HG02798 (cell line): ENCODE measurements at regions not wholly inside any gene's neighbourhood (a gene's known extent, or its start where the extent isn't known, plus 50 kb on each side); places are given as distances from the start of the nearest gene placed in this dataset.
"Not testable (repeated sequence)": the region's sequence is repeated elsewhere in the genome, so short reads cannot be mapped to it uniquely, and the experiment has no call there.

ENCODE experiments used
- ATAC-seq: cut with Tn5 transposase; IDR thresholded peaks from one replicate; pipeline ENCODE4 v1.9.1; 2021; ENCODE audit warnings: mild to moderate bottlenecking; ENCODE audit not compliant: unreplicated experiment, poor library complexity

DNA sequence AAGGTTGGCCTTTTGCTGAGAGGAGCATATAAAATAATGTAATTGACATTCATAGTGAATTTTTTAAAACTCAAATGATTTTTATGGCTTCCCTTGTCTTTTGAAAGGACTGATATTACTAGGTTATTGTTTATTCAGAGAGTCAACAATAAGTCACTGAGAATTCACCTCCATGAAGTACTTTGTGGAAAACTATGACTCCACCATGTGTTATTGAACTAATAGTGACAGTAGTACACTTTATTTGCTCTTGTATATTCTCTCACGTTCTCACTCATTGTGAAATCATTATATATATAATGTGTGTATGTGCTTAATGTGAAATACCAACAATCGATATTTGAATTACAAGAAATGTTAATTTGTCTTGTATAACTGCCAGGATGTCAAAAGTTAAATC is 267.4 kb upstream of the CCDC179 start:
- no peak for ATAC-seq

DNA sequence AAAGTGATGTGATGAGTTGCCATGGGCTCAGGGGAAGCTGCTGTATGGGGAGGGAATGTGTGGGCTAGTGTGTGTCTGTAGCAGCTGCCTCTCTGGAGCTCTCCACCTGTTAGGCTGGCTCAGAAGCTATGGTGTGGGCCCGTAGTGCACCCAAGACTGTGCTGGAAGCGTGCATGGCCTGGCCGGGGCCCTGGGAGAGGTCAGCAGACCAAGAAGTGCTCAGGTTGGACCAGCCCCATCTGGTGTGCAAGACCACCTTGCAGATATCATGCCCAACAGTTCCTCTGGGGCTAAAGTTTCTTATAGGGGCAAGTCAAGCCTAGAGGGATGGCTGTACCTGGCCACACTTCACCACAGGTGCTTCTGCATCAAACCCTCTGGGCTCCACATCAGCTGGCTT is 274.4 kb upstream of the CCDC179 start:
- ATAC-seq: no peak

DNA sequence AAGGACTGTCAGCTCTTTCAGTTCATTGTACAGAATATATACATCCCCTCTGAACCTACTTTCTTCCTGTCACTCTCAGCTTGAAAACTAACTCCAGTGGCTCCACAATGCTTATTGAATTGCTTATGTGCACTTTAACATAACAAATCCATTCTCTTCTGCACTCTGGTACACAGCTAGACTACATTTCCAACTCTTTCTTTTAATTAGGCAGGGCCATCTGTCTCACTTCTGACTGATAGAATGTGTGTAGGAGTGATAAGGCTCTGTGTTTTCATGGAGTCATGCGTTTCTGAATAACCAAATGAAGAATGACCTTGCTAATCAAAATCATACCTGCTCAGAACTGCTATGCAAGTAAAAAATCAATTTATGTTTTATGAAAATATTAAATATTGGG is 278.5 kb upstream of the CCDC179 start:
- ATAC-seq: no peak

DNA sequence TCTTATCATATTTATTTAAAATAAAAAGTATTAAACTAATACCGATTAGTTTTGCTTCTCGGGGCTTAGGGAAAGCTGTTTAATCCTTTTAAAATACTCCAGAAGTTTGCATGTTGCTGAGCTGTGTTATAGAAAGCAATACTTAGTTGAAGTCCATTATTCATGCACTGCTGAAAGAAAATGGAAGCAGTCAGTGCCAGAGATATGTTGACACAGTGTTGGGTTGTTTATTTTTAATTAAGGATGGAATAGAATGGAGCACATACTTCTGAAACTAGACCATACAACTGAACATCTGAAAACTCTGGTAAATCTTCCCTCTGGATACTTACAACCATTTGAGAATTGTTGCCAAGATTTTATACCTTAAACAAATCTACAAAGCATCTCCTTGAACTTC is 282.7 kb upstream of the CCDC179 start:
- no peak for ATAC-seq

DNA sequence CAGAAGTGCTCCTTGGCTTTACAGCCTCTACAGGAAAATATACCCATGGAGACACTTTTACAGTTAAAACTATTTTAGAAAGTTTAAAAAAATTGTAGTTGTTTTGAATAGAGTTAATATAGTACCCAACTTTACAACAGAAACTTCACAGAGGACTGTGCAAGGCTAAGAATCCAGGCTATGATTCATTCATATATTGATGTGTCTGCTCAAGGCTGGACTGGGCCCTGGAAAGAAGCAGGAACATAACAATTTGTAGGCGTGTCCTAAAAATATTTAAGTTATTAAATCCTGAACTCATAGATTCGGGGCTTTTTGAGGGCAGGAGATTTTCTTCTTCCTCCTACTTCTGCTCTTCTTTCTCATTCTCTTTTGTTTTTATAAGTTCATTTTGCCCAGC is 291.5 kb upstream of the CCDC179 start:
- no peak for ATAC-seq

DNA sequence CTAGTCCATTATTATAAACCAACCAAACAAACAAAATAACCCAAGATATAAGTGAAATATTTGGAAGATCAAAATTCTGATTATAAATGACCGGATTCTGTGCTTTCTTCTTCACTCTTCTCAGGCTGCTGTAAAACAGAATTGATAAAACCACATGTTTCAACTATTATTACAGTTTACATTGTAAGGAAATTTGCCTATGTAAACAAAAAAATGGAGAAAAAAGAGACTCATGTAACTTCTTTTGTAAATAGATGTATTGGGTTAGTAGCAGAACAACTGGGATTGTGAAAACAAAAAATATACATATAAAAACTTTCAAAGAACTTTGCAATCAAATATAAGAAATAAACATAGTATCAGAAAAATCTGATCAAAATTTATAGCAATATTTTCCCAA is 295.2 kb upstream of the CCDC179 start:
- no peak for ATAC-seq

DNA sequence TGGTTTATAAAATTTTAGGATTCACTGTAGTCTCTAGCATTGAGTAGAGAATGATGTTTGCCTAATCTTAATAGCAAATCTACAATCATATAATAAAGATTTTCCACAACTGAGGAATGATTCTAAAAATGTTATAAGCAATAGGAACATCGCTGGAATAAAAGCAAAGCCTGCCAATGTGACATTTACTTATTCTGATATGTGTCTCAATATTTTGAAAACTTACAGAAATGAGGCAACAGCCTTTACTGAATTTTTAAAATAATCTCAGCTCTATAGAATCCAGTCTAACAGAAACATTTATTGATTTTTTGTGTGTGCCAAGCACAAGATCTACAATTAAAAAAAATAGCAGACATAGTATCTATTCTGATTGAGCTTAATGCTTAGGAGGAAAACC is 303.7 kb upstream of the CCDC179 start:
- no peak for ATAC-seq

DNA sequence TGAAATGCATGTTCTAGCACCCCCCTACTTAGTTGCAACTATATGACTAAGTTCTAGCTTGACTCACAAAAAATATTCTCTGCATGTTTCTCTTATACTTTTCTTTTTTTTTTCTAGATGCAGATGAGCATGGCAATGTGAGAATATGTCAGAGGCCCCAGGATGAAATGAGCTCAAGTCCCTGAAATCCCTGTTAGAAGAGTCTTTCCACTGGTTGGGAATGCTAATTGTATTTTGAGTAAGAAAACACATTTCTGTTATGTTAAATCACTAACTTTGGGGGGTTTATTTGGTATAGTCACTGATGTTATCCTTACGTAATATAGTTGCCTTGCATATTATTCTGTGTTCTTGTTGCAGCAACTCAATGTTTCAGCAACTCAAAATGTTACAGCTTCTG is 306.1 kb upstream of the CCDC179 start:
- no peak for ATAC-seq

DNA sequence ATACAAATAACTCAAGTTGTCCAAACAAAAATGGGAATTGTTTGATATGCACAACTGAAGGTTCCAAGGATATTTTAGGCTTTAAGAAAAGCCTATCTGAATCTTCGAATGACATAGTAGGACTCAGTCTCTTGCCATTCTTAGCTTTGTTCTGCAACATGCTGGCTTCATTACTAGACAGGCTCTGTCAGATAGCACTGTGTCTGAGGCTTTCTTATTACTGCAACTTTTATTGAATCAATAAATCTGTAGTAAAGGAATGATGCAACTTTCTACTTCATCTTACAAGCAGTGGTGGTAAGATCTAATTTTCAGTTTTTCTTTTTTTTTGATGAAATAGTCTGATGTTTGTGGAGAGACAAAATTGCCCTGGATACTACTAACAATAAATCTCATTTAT is 319.3 kb upstream of the CCDC179 start:
- no peak for ATAC-seq

DNA sequence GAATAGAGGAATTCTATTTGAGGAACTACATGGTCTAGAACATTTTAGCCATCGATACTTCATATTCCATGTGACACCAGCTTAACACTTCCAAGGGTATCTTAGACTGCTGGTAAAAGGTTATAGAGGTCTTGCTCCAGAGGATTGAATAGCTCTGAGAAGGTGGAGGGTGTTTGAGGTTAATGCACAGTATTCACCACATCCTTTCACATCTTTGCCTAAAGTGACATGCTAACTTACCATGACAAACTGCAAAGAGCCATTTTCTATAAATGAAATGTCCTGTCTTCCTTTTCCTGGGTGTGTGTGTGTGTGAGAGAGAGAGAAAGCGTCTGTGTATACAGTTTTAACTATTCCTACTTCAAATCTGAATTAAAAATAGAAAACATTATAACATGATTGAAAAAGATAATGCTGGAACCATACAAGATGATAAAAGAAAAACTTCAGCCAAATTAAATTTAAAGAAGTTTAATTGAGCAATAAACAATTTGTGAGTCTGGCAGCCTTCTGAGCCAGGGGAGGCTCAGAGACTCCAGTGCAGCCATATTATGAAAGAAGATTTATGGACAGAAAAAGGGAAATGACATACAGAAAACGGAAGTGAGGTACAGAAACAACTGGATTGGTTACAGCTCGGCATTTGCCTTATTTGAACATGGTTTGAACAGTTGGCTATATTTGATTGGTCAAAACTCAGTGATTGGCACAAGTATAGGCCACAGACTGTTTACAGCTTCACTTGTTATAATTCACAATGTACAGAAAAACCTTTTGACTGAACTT is 320.9 kb upstream of the CCDC179 start:
- no peak for ATAC-seq

DNA sequence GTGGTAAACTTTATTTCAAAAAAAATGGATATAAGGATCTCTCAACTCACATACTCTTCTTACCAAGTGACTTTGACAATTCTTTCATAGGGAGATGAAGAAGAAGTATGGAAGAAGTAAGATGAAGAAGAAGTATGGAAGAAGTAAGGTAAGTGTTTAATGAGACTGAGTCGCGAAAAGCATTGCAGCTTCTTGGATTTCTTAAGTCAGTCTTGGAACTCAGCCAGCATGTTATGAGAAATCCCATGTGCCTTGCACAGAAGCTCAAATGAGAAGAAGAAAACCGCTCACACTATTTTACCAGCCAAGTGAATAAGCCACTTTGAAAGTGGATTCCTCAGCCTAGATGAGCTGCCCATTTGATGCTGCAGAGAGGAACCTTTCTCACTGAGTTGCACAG is 332.0 kb upstream of the CCDC179 start:
- ATAC-seq: no peak

DNA sequence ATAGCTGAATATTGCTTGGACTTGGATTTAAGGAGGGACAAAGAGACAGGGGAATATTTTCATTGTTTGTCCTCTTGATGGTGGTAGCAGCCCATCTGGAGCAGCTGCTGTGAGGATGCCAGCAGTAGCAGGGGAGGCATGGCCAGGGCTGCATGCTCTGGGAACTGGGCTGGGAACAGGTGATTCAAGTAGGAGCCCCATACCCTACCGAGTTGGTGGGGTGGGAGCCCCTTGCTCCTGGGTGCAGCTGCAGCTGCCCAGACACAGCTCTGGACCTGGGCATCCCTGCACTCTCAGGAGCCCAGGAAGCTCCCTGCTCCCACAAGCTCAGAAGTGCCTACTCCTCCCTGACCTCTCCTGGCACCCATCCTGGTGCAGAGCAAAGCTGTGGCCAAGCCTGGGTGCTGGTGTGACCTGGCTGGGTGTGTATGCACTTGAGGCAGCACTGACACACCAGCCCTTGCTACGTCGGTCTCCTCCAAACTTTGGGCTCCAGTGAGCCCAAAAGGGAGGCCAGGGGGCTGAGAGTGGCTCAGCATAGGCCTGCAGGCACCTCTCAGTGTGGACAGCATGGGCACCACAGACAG is 341.8 kb upstream of the CCDC179 start:
- no peak for ATAC-seq

DNA sequence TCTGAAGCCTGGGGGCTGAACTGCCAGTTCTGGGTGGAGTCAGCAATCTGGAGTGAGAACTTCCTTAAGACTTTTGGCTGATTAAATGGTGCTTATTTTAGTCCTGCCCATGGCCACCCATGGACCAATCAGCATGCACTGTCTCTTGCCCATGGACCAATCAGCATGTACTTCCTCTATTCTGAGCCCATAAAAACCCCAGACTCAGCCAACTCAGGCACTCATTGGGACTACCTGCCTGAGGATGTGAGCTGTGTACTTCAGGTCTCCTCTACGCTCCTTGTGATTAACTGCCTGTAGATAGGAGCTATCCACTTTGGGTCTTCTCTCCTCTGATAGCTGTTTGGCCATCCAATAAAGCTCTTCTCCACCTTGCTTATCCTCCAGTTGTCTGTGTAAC is 342.3 kb upstream of the CCDC179 start:
- no peak for ATAC-seq

DNA sequence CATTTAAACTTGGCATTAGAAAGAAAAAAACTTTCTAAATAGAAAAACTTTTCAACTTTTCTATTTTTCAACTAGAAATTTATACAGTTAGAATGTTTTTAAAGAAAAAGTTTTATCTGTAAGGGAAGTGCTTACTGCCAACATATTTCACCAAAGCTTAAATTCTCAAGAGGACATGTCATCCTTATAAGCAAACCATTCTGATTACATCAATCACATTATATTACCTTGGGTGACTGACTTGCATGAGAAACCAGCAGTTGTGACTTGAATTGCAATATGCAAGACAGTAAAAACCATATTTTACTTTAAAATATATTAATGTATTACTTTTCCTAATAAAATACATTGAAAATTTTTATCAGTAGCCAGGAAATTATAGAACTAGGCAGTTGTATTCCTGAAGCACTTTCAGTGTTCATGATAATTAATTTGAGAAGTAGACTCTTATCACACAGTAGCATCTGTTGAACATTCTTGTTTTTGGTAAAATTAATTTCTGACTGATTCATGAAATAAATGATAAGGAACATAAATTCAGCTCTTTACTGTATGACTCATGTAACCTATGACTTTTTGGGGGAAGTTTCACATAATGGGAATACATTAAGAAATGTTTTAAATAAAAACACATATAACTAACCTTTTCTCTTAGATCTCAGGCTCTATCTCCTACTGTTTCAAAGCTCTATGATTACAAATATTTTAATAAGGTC is 345.0 kb upstream of the CCDC179 start:
- no peak for ATAC-seq

DNA sequence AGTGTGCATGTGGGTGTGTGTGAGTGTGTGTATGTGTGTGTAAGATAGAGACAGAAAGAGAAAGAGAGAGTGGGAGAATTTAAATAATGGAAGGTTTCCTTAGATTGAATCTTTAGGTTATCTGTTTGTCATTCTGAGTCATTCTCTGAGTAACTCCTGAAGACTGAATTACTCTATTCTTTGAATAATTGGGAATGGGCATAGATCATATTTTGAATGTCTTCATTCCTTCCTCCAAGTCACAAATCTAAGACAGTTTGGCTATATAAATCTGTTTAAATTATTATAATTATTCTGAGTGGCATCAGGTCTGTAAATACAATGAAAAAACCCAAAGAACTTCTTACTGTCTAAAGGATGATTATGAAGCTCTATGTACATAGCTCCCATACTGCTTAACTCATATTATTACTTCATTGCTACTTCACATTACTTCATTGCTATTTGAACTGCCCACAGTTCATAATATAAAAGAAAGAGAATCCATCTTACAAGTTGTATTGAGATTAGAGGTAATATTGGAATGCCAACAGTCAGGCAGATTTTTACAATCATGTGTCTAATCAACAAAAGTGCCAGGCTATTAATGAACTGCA is 346.6 kb upstream of the CCDC179 start:
- ATAC-seq: no peak

DNA sequence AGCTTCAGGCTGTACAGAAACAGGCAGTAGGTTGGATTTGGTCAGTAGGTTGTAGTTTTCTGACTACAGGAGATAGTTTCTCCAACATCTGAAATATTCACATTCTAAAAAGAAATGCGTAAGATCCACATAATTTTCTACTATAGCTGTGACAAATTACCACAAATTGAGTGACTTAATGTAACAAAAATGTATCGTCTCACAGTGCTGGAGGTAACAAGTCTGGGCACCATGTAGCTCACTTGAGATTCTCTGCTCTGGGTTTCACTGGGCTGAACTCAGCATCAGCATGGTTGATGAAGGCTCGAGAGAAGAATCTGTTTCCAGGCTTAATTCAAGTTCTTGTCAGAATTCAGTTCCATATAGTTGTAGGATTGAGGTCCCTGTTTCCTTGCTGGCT is 350.9 kb upstream of the CCDC179 start:
- ATAC-seq: no peak

DNA sequence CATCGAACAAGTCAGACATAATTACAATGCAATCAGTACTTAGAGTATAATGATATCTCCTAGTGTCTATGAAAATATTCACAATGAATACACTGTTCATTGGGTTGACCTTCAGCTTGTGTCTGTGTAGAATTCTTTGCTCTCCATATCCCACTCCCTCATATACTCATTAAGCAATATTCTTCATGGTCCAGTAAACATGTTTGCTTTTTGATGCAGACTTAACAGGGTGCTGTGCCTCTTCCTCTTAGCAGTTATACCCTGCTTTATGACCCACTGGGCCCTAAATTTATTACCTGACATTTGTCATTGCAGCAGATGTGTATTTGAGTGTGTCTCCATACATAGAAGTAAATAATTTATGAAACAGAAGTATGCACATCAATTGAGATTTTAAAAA is 352.5 kb upstream of the CCDC179 start:
- ATAC-seq: no peak

DNA sequence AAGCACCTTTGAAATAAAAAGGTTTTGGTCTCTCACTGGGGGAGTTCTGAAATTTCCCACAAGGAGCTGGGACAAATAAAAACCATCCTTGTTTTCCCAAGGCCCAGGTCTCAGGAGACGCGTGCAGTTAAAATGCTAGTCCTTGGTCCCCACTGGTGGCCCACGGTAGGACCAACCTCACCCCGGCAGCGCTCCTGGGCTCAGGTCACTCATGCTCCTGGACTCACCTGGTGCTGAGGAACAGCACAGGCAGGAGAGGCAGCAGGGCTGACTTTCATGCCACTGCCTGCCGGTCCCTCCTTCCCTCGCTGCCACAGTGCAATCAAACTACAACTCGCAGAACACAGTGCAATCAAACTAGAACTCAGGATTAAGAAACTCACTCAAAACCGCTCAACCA is 356.8 kb upstream of the CCDC179 start:
- ATAC-seq: no peak

DNA sequence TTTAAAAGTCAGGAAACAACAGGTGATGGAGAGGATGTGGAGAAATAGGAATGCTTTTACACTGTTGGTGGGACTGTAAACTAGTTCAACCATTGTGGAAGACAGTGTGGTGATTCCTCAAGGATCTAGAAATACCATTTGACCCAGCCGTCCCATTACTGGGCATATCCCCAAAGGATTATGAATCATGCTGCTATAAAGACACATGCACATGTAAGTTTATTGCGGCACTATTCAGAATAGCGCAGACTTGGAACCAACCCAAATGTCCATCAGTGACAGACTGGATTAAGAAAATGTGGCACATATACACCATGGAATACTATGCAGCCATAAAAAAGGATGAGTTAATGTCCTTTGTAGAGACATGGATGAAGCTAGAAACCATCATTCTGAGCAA is 359.8 kb upstream of the CCDC179 start:
- not testable (repeated sequence) for ATAC-seq

DNA sequence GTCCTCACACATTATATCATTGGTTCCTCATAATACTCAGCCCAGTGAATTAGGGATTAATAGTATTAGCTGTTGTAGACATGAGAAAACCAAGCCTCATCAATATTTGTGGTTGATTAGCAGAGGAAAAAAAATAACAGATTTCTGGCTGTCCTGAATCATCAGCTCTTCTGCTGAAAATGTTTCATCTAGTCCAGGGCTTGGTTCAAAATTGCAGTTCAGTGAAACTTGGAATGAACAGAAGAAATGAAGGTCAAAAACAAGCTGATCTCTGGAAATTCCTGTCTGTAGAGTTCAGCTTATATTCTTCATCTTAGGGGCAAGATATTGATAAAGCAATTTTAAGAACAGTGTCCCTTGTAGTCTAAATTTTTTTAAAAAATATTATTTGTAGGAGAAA is 361.1 kb upstream of the CCDC179 start:
- ATAC-seq: no peak

DNA sequence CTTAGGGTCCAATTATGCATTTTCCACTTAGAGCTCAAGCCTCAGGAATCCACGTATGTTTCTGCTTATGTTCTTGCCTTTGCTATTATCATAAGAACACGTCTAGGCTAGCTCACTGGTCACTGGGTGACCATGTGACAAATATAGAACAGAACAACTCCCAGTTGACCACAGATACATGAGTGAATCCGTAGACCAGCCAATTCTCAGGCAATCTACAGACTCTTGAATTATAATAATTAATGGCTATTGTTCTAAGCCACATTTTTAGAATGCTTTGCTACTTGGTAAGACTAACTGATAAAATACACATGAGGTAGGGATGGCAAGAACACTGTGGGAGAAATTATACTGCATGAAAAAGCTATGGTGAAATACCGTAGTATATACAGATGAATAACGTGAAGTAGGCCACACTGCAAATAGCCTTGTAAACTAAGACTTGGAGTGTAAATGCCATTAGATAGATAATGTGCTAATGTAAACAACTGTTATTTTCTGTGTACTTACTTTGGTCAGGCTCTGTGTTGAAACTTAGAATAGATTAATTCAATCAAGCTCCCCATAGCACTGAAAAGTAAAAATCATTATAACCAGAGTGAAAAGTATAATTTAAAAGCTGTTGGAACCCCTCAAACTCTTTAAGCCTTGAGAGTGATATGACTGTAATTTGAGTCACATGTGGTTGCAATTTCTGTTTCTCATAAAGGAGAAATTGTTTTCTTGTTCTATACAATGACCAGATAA is 366.2 kb upstream of the CCDC179 start:
- ATAC-seq: no peak
